DOHH2 (cell line): ENCODE measurements at regions not wholly inside any gene's neighbourhood (a gene's known extent, or its start where the extent isn't known, plus 50 kb on each side); places are given as distances from the start of the nearest gene placed in this dataset.

Experiments used
- EZH2phosphoT487 ChIP-seq: fragments of 200-600 bp; sonication (generic); IDR thresholded peaks from 2 replicates; pipeline ENCODE4 v1.6.1; 2017; ENCODE audit warnings: borderline replicate concordance, mild to moderate bottlenecking, antibody characterized with exemption, low read length, moderate library complexity, mixed read lengths
- TF ChIP-seq, protein P1 (sequence below): fragments of 200-600 bp; sonication (generic); IDR thresholded peaks from one replicate; pipeline ENCODE4 v1.5.1; 2014; ENCODE audit warnings: antibody characterized with exemption, mild to moderate bottlenecking, low read depth, low read length; ENCODE audit not compliant: poor library complexity, severe bottlenecking

DNA sequence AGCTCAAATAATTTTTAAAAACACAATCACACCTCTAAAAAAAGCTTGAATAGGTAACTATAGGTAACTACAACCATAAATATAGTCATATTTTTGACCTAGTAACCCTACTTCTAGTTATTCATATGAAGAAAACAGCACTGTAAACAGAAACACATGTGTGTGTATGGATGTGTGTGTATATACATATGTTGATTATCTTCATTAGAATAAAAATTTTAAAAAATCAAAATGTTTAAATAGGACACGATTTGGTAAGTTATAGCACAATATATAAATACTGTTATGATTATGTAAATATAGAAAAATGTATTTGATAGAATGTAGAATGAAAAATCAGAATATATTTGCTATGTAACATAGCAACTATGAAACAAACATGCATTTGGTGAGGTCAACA lies 258.1 kb upstream of the GK2 start:
- TF ChIP-seq, protein P1, sequence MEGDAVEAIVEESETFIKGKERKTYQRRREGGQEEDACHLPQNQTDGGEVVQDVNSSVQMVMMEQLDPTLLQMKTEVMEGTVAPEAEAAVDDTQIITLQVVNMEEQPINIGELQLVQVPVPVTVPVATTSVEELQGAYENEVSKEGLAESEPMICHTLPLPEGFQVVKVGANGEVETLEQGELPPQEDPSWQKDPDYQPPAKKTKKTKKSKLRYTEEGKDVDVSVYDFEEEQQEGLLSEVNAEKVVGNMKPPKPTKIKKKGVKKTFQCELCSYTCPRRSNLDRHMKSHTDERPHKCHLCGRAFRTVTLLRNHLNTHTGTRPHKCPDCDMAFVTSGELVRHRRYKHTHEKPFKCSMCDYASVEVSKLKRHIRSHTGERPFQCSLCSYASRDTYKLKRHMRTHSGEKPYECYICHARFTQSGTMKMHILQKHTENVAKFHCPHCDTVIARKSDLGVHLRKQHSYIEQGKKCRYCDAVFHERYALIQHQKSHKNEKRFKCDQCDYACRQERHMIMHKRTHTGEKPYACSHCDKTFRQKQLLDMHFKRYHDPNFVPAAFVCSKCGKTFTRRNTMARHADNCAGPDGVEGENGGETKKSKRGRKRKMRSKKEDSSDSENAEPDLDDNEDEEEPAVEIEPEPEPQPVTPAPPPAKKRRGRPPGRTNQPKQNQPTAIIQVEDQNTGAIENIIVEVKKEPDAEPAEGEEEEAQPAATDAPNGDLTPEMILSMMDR, result no peak
- TF ChIP-seq EZH2phosphoT487, result no peak
